ENCODE measurements at regions not wholly inside any gene's neighbourhood (a gene's known extent, or its start where the extent isn't known, plus 50 kb on each side); places are given as distances from the start of the nearest gene placed in this dataset.

DNA sequence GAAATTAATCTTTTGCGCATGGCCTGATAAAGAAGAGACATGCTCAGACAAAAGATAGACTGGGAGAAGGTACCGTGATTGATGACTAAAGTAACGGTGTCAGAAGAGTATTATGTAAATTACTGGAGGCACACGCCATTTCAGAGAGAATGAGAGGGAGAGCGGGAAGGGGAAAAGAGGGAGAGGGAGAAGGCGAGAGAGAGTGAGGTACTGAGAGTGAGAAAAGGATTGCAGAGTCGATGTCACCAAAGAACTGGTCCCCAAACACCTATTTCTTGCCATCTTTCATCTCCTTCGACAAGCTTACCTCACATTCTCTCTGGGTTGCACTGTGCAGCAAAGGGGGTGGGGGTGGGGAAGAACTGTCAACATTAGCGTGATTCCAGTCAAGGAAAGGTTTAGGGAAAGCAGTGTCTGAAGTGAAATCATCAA, 673.7 kb downstream of the BCL11A start:
- Histone ChIP-seq H3K9me3 (ENCODE audit: control insufficient read depth in 2 of 2, insufficient read depth in 1 of 2, low read depth in 1 of 2, low read length in 1 of 2) (no peaks in the 10 kb centered on the region), H3K27ac (ENCODE audit: low read depth in 2 of 2, low read length in 1 of 2) (no peak overlapping the region), H3K4me3 (ENCODE audit: low read depth in 1 of 2, low read length in 2 of 2) (no peak overlapping the region), H3K27me3 (ENCODE audit: control insufficient read depth in 1 of 2, insufficient read depth in 2 of 2, low read length in 2 of 2) (no peaks in the 10 kb centered on the region), H3K36me3 (ENCODE audit: control insufficient read depth in 2 of 2, insufficient read depth in 2 of 2, low read length in 1 of 2) (no peaks in the 10 kb centered on the region), H3K4me1 (ENCODE audit: control insufficient read depth in 2 of 2, insufficient read depth in 2 of 2, low read length in 1 of 2) (no peaks in the 10 kb centered on the region)
- WGBS, 2 donors: 76 to 80% methylated on average over 9 of the region's 9 CpGs

DNA sequence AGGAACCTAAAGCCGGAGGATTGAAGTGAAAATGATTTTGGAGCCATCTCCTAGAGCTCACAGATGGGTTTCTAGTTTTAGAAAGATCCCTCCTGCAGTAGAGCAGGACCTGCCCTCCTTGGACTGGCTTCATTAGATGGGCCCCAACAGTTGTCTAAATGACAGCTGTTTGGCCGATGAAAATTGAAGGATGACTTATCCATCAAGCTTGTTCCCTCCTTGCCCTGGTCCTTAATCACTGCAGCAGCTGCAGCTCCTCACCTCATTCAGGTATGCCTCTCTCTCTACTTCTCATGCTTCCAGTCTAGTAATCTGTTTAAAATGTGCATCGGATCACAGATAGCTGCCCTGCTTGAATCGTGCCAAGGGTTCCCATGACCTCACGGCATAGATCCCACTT, 677.6 kb downstream of the BCL11A start:
- no peak overlapping the region for H3K27ac ChIP-seq (ENCODE audit: low read depth in 2 of 2, low read length in 1 of 2)
- no peaks in the 10 kb centered on the region for H3K9me3 ChIP-seq (ENCODE audit: control insufficient read depth in 2 of 2, insufficient read depth in 1 of 2, low read depth in 1 of 2, low read length in 1 of 2)
- H3K4me1 ChIP-seq (ENCODE audit: control insufficient read depth in 2 of 2, insufficient read depth in 2 of 2, low read length in 1 of 2): no peaks in the 10 kb centered on the region
- 85 to 92% methylated on average over 5 of the region's 5 CpGs for WGBS, 2 donors
- no peaks in the 10 kb centered on the region for H3K36me3 ChIP-seq (ENCODE audit: control insufficient read depth in 2 of 2, insufficient read depth in 2 of 2, low read length in 1 of 2)
- no peak overlapping the region for H3K4me3 ChIP-seq (ENCODE audit: low read depth in 1 of 2, low read length in 2 of 2)
- H3K27me3 ChIP-seq (ENCODE audit: control insufficient read depth in 1 of 2, insufficient read depth in 2 of 2, low read length in 2 of 2): no peaks in the 10 kb centered on the region

DNA sequence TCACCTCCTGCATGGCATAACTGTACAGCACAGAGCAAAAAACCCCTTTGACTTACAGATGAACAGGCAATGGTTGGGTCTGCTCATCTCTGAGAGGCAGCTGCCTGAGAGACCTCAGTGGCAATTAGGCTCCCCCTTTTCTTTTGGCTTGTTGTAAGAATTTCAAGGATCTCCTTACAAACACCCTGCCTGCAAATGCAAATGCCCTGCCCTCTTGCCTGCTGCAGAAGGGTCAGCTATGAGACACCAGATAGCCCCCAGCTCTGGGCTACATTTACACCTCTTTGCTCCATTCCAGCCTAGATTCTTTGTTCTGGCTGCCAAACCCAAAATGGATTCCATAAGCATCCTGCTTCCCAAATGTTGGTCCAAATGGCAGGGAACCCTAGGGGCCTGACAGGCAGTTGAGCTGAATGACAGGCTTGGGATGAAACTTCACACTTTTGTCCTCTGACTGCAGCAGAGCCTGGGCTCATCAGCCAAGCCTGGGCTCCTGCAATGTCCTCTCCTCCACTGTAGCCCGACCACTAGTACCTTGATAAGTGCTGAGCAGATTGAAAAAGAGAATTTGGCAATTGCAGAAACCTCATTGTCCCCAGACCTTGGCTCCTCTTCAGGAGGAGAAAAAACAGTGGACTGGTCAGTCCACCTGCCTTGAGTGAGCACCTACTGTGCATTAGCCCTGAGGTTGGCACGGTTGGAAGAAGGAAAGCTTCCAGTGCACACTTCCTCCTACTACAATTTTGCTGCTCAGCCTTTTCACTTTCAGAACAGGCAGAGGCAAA, 678.3 kb downstream of the BCL11A start:
- H3K4me3 ChIP-seq (ENCODE audit: low read depth in 1 of 2, low read length in 2 of 2): no peak overlapping the region
- H3K9me3 ChIP-seq (ENCODE audit: control insufficient read depth in 2 of 2, insufficient read depth in 1 of 2, low read depth in 1 of 2, low read length in 1 of 2): no peaks in the 10 kb centered on the region
- no peaks in the 10 kb centered on the region for H3K36me3 ChIP-seq (ENCODE audit: control insufficient read depth in 2 of 2, insufficient read depth in 2 of 2, low read length in 1 of 2)
- H3K27ac ChIP-seq (ENCODE audit: low read depth in 2 of 2, low read length in 1 of 2): no peak overlapping the region
- H3K4me1 ChIP-seq (ENCODE audit: control insufficient read depth in 2 of 2, insufficient read depth in 2 of 2, low read length in 1 of 2): no peaks in the 10 kb centered on the region
- 72 to 79% methylated on average over 2 of the region's 2 CpGs for WGBS, 2 donors
- H3K27me3 ChIP-seq (ENCODE audit: control insufficient read depth in 1 of 2, insufficient read depth in 2 of 2, low read length in 2 of 2): no peaks in the 10 kb centered on the region

DNA sequence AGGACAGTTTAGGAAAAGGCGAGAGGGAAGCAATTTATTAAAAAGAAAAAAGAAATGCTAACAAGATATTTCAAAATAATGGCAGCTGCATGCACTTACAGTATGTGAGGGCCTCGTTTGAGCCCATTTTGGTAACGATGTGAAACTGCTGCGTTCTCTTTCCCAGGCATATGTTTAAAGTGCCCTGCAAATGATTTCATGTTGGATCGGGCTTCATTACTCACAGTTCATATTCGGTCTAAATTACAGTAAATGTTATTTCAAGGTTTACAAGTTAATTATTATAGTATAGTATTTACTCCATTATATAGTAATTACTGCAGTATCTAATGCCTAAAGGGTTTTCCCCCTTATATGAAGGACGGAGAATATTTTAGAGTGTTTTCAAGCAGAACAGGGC, 679.1 kb downstream of the BCL11A start:
- Histone ChIP-seq H3K27me3 (ENCODE audit: control insufficient read depth in 1 of 2, insufficient read depth in 2 of 2, low read length in 2 of 2) (no peaks in the 10 kb centered on the region), H3K4me3 (ENCODE audit: low read depth in 1 of 2, low read length in 2 of 2) (no peak overlapping the region), H3K27ac (ENCODE audit: low read depth in 2 of 2, low read length in 1 of 2) (no peak overlapping the region), H3K4me1 (ENCODE audit: control insufficient read depth in 2 of 2, insufficient read depth in 2 of 2, low read length in 1 of 2) (no peaks in the 10 kb centered on the region), H3K9me3 (ENCODE audit: control insufficient read depth in 2 of 2, insufficient read depth in 1 of 2, low read depth in 1 of 2, low read length in 1 of 2) (no peaks in the 10 kb centered on the region), H3K36me3 (ENCODE audit: control insufficient read depth in 2 of 2, insufficient read depth in 2 of 2, low read length in 1 of 2) (no peaks in the 10 kb centered on the region)
- 82 to 83% methylated on average over 7 of the region's 7 CpGs for WGBS, 2 donors

DNA sequence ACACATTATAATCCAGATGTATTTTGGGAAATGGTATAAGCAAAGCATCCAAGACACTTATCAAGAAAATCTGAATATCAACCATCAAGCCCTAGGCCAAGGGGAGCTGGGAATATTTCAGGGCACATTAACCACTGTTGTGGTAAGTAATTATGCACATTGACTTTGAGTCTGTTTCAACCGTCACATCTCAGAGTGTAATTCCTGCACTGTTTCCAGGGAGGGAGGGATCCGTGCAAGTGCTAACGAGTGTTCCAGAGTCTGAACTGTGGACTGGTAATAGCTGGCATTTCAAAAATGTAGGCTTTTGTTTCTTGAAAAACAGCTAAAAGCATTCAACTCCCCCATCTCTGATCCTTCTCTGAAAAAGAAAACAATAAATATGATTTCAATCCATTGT, 681.6 kb downstream of the BCL11A start:
- no peak overlapping the region for H3K4me3 ChIP-seq (ENCODE audit: low read depth in 1 of 2, low read length in 2 of 2)
- no peaks in the 10 kb centered on the region for H3K27me3 ChIP-seq (ENCODE audit: control insufficient read depth in 1 of 2, insufficient read depth in 2 of 2, low read length in 2 of 2)
- 46 to 71% methylated on average over 3 of the region's 3 CpGs for WGBS, 2 donors
- H3K9me3 ChIP-seq (ENCODE audit: control insufficient read depth in 2 of 2, insufficient read depth in 1 of 2, low read depth in 1 of 2, low read length in 1 of 2): no peaks in the 10 kb centered on the region
- H3K4me1 ChIP-seq (ENCODE audit: control insufficient read depth in 2 of 2, insufficient read depth in 2 of 2, low read length in 1 of 2): no peaks in the 10 kb centered on the region
- no peaks in the 10 kb centered on the region for H3K36me3 ChIP-seq (ENCODE audit: control insufficient read depth in 2 of 2, insufficient read depth in 2 of 2, low read length in 1 of 2)
- no peak overlapping the region for H3K27ac ChIP-seq (ENCODE audit: low read depth in 2 of 2, low read length in 1 of 2)

DNA sequence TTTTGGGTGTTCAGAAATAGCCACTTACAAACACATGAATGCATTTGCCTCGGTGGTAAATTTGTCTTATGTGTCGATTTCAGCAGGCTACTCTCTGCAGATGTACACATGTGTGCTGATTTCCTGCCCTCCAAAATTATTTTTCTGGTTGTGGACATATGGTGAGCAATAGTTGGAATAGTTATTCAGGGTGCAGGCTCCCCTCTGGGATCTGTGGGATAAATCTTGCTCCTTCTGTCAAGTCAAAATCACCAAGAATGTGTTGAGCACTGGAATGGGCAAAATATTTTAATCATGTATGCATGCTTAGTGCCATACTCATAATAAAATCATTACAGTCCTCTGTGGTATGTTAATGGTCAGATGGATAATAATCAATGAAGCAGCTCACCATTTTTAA, 684.5 kb downstream of the BCL11A start:
- WGBS, 2 donors: 79 to 80% methylated on average over 2 of the region's 2 CpGs
- Histone ChIP-seq H3K9me3 (ENCODE audit: control insufficient read depth in 2 of 2, insufficient read depth in 1 of 2, low read depth in 1 of 2, low read length in 1 of 2) (no peaks in the 10 kb centered on the region), H3K4me3 (ENCODE audit: low read depth in 1 of 2, low read length in 2 of 2) (no peak overlapping the region), H3K27ac (ENCODE audit: low read depth in 2 of 2, low read length in 1 of 2) (no peak overlapping the region), H3K27me3 (ENCODE audit: control insufficient read depth in 1 of 2, insufficient read depth in 2 of 2, low read length in 2 of 2) (no peaks in the 10 kb centered on the region), H3K4me1 (ENCODE audit: control insufficient read depth in 2 of 2, insufficient read depth in 2 of 2, low read length in 1 of 2) (no peaks in the 10 kb centered on the region), H3K36me3 (ENCODE audit: control insufficient read depth in 2 of 2, insufficient read depth in 2 of 2, low read length in 1 of 2) (no peaks in the 10 kb centered on the region)

DNA sequence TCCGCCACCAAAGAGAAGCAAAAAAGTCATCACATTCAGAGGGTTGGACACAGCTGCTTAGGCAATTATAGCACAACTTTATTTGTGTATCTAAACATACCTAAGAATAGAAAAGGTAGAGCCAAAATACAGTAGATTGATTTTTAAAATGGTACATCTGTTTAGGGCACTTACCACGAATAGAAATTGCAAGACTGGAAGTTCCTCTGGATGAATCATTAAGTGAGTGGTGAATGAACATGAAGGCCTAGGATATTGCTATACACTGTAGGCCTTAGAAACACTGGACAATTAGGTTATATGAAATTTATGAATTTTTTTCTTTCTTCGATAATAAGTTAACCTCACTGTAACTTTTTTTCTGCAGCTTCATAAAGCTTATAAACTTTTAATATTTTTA, 687.0 kb downstream of the BCL11A start:
- H3K9me3 ChIP-seq (ENCODE audit: control insufficient read depth in 2 of 2, insufficient read depth in 1 of 2, low read depth in 1 of 2, low read length in 1 of 2): peaks cover 2 to 3% of the 10 kb centered on the region in 2 donors
- WGBS, 2 donors: 67 to 80% methylated on average over 3 of the region's 3 CpGs
- H3K36me3 ChIP-seq (ENCODE audit: control insufficient read depth in 2 of 2, insufficient read depth in 2 of 2, low read length in 1 of 2): no peaks in the 10 kb centered on the region
- H3K27ac ChIP-seq (ENCODE audit: low read depth in 2 of 2, low read length in 1 of 2): no peak overlapping the region
- H3K4me3 ChIP-seq (ENCODE audit: low read depth in 1 of 2, low read length in 2 of 2): no peak overlapping the region
- H3K27me3 ChIP-seq (ENCODE audit: control insufficient read depth in 1 of 2, insufficient read depth in 2 of 2, low read length in 2 of 2): no peaks in the 10 kb centered on the region
- no peaks in the 10 kb centered on the region for H3K4me1 ChIP-seq (ENCODE audit: control insufficient read depth in 2 of 2, insufficient read depth in 2 of 2, low read length in 1 of 2)

DNA sequence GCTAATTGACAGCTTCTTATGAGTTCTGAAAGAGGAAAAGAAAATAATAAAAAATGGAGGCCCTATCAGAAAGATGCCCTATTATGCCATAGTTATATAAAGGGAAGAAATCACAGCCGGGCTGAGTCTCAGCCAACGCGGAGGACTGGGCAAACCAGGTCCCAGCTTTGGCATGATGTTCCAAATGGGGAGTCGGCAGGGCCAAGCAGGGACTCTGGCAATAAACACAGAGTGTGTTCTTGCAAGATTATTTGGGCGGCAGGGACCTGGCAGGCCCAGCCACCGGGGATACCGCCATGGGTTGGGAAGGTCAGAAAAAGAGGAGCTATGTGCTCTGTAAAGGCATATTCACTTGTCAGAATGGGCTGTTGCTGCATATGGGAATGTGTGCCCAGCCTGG, 694.9 kb downstream of the BCL11A start:
- Histone ChIP-seq H3K27ac (ENCODE audit: low read depth in 2 of 2, low read length in 1 of 2) (no peak overlapping the region), H3K9me3 (ENCODE audit: control insufficient read depth in 2 of 2, insufficient read depth in 1 of 2, low read depth in 1 of 2, low read length in 1 of 2) (peaks cover 4 to 7% of the 10 kb centered on the region in 2 donors), H3K27me3 (ENCODE audit: control insufficient read depth in 1 of 2, insufficient read depth in 2 of 2, low read length in 2 of 2) (no peaks in the 10 kb centered on the region), H3K4me1 (ENCODE audit: control insufficient read depth in 2 of 2, insufficient read depth in 2 of 2, low read length in 1 of 2) (no peaks in the 10 kb centered on the region), H3K4me3 (ENCODE audit: low read depth in 1 of 2, low read length in 2 of 2) (no peak overlapping the region), H3K36me3 (ENCODE audit: control insufficient read depth in 2 of 2, insufficient read depth in 2 of 2, low read length in 1 of 2) (no peaks in the 10 kb centered on the region)
- WGBS, 2 donors: 95% methylated on average over 7 of the region's 7 CpGs

DNA sequence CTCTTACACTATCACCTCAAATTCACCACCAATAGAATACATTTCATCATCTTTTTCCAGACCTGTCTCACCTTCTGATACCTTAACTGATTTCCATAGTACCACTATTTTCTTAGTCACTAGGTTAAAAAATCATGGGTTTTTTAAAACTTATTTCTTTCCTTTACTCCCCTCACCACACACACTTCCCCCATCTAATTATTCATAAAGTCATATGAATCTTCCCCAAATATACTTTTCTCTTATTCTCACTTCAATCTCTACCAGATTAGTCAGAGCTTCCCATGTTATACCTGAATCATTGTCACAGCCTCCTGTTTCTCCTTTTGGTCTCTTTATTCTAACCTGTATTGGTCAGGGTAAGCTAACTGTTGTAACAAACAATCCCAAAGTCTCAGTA, 696.3 kb downstream of the BCL11A start:
- Histone ChIP-seq H3K4me3 (ENCODE audit: low read depth in 1 of 2, low read length in 2 of 2) (no peak overlapping the region), H3K36me3 (ENCODE audit: control insufficient read depth in 2 of 2, insufficient read depth in 2 of 2, low read length in 1 of 2) (no peaks in the 10 kb centered on the region), H3K4me1 (ENCODE audit: control insufficient read depth in 2 of 2, insufficient read depth in 2 of 2, low read length in 1 of 2) (no peaks in the 10 kb centered on the region), H3K27ac (ENCODE audit: low read depth in 2 of 2, low read length in 1 of 2) (no peak overlapping the region), H3K9me3 (ENCODE audit: control insufficient read depth in 2 of 2, insufficient read depth in 1 of 2, low read depth in 1 of 2, low read length in 1 of 2) (peaks cover 4 to 7% of the 10 kb centered on the region in 2 donors), H3K27me3 (ENCODE audit: control insufficient read depth in 1 of 2, insufficient read depth in 2 of 2, low read length in 2 of 2) (no peaks in the 10 kb centered on the region)

DNA sequence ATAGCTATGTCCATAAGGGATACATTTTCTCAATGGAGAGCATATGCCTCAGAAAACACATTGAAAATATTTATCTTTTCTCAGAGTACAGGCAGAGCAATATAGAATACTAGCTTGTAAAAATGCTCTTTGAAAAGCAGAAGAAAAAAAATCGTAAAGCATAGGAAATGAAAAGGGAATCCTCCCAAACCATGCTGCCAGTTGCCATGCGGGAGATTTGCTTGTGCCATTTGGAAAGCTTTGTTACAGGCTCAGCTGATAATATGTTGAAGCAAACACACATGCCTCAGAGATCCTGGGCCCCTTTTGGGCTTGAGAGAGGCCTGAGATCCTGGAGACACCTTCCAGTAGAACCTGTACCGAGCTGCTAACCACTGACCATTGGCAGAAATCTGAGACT, 697.1 kb downstream of the BCL11A start:
- Histone ChIP-seq H3K4me3 (ENCODE audit: low read depth in 1 of 2, low read length in 2 of 2) (no peak overlapping the region), H3K4me1 (ENCODE audit: control insufficient read depth in 2 of 2, insufficient read depth in 2 of 2, low read length in 1 of 2) (no peaks in the 10 kb centered on the region), H3K36me3 (ENCODE audit: control insufficient read depth in 2 of 2, insufficient read depth in 2 of 2, low read length in 1 of 2) (no peaks in the 10 kb centered on the region), H3K27me3 (ENCODE audit: control insufficient read depth in 1 of 2, insufficient read depth in 2 of 2, low read length in 2 of 2) (no peaks in the 10 kb centered on the region), H3K27ac (ENCODE audit: low read depth in 2 of 2, low read length in 1 of 2) (no peak overlapping the region), H3K9me3 (ENCODE audit: control insufficient read depth in 2 of 2, insufficient read depth in 1 of 2, low read depth in 1 of 2, low read length in 1 of 2) (peaks cover 0 to 4% of the 10 kb centered on the region in 2 donors)
- WGBS, 2 donors: 89 to 90% methylated on average over 3 of the region's 3 CpGs
